Stimulated activated CD4-positive, alpha-beta T cell treated with anti-CD3 and anti-CD28 coated beads, TNF-alpha, amount 100 ng/mL, for 4 hours (primary cell): ENCODE measurements at regions not wholly inside any gene's neighbourhood (a gene's known extent, or its start where the extent isn't known, plus 50 kb on each side); places are given as distances from the start of the nearest gene placed in this dataset.
"Not testable (repeated sequence)": the region's sequence is repeated elsewhere in the genome, so short reads cannot be mapped to it uniquely, and the experiment has no call there.

Experiments used
- DNase-seq, 3 experiments: peaks; one replicate each; pipeline ENCODE4 v3.0.0-alpha.2; 2020; ENCODE audit warnings: low read depth in 3 of 3

GRCh38 chr2:198517976-198518375, 713.6 kb downstream of the PLCL1 start:
- DNase-seq, result no peak

GRCh38 chr2:198508610-198509009, 704.2 kb downstream of the PLCL1 start:
- not testable (repeated sequence) for DNase-seq

- no peak for DNase-seq
These were observed 695.1 kb downstream of the PLCL1 start for GRCh38 chr2:198499539-198499938.

GRCh38 chr2:198498516-198498915, 694.1 kb downstream of the PLCL1 start:
- DNase-seq, result no peak

GRCh38 chr2:198498048-198498447, 693.7 kb downstream of the PLCL1 start:
- DNase-seq, result no peak

GRCh38 chr2:198494931-198495330, 690.5 kb downstream of the PLCL1 start:
- DNase-seq, result no peak

- DNase-seq, result no peak
These were observed 686.4 kb downstream of the PLCL1 start for GRCh38 chr2:198490748-198491147.

- DNase-seq, result no peak
These were observed 684.6 kb downstream of the PLCL1 start for GRCh38 chr2:198488964-198489363.

- DNase-seq, result no peak
These were observed 678.7 kb downstream of the PLCL1 start for GRCh38 chr2:198483051-198483450.

- no peak for DNase-seq
These were observed 674.7 kb downstream of the PLCL1 start for GRCh38 chr2:198479065-198479464.

- DNase-seq, result no peak
These were observed 674.0 kb downstream of the PLCL1 start for GRCh38 chr2:198478361-198478760.

- DNase-seq, result no peak
These were observed 671.6 kb downstream of the PLCL1 start for GRCh38 chr2:198476007-198476406.

- no peak for DNase-seq
These were observed 666.9 kb downstream of the PLCL1 start for GRCh38 chr2:198471291-198471690.

GRCh38 chr2:198468136-198468535, 663.7 kb downstream of the PLCL1 start:
- DNase-seq, result no peak

GRCh38 chr2:198465970-198466369, 661.6 kb downstream of the PLCL1 start:
- DNase-seq, result no peak

GRCh38 chr2:198456418-198456817, 652.0 kb downstream of the PLCL1 start:
- DNase-seq, result no peak

- DNase-seq, result no peak
These were observed 649.5 kb downstream of the PLCL1 start for GRCh38 chr2:198453866-198454265.

GRCh38 chr2:198452327-198452726, 647.9 kb downstream of the PLCL1 start:
- no peak for DNase-seq

- DNase-seq, result no peak
These were observed 644.4 kb downstream of the PLCL1 start for GRCh38 chr2:198448789-198449188.

- no peak for DNase-seq
These were observed 640.5 kb downstream of the PLCL1 start for GRCh38 chr2:198444800-198445287.

GRCh38 chr2:198441901-198442300, 637.5 kb downstream of the PLCL1 start:
- no peak for DNase-seq

- DNase-seq, result no peak
These were observed 636.9 kb downstream of the PLCL1 start for GRCh38 chr2:198441246-198441645.

- no peak for DNase-seq
These were observed 636.4 kb downstream of the PLCL1 start for GRCh38 chr2:198440833-198441232.

- DNase-seq, result no peak
These were observed 633.9 kb downstream of the PLCL1 start for GRCh38 chr2:198438331-198438730.

- DNase-seq, result no peak
These were observed 619.7 kb downstream of the PLCL1 start for GRCh38 chr2:198424112-198424511.
